ENCODE measurements at regions not wholly inside any gene's neighbourhood (a gene's known extent, or its start where the extent isn't known, plus 50 kb on each side); places are given as distances from the start of the nearest gene placed in this dataset.

- Mint-ChIP-seq H3K4me1 (peaks cover 4% of the 10 kb centered on the region; the same call in 1 of the 3 replicates), H3K4me3 (no peak overlapping the region), H3K27me3 (ENCODE audit: insufficient read depth, low read depth, poor library complexity) (peaks cover 11% of the 10 kb centered on the region), H3K36me3 (ENCODE audit: low read depth) (no peaks in the 10 kb centered on the region), H3K9me3 (no peaks in the 10 kb centered on the region; the same call in 2 of the 3 replicates), H3K27ac (no peak overlapping the region)
- no peak for TF ChIP-seq ZNF331 (CRISPR knock-in tag; IDR thresholded peaks at IDR 0.05; ENCODE audit: low read depth)
- no peak for TF ChIP-seq STAT1 (IDR thresholded peaks at IDR 0.05; ENCODE audit: unreplicated experiment)
- TF ChIP-seq ZNF114 (CRISPR knock-in tag; IDR thresholded peaks at IDR 0.05): no peak
- TF ChIP-seq CTCF (conservative IDR thresholded peaks at IDR 0.05; ENCODE audit: low read depth in 2 of 2): no peak
- TF ChIP-seq ZNF462 (CRISPR knock-in tag; IDR thresholded peaks at IDR 0.05): no peak
- no peak for TF ChIP-seq POLR2AphosphoS5 (IDR thresholded peaks at IDR 0.05; ENCODE audit: low read depth)
- TF ChIP-seq EZH2phosphoT487 (IDR thresholded peaks at IDR 0.05; ENCODE audit: unreplicated experiment): no peak
- TF ChIP-seq REST (IDR thresholded peaks at IDR 0.05; ENCODE audit: unreplicated experiment): no peak
- TF ChIP-seq JUNB (IDR thresholded peaks at IDR 0.05; ENCODE audit: unreplicated experiment): no peak
- no peak for TF ChIP-seq EZH2 (IDR thresholded peaks at IDR 0.05; ENCODE audit: low read depth, unreplicated experiment)
- Histone ChIP-seq H3K4me3 (no peak overlapping the region), H3F3A (replicated peaks; ENCODE audit: low read depth) (no peaks in the 10 kb centered on the region), H2AFZ (no peak overlapping the region), H3K4me1 (ENCODE audit: insufficient read depth) (no peaks in the 10 kb centered on the region), H3K9me2 (ENCODE audit: insufficient read depth) (no peaks in the 10 kb centered on the region), H3K79me2 (replicated peaks; ENCODE audit: insufficient read depth) (no peaks in the 10 kb centered on the region), H3K27me3 (ENCODE audit: insufficient read depth) (no peaks in the 10 kb centered on the region), H3K4me2 (no peak overlapping the region), H4K20me1 (replicated peaks; ENCODE audit: insufficient read depth) (no peaks in the 10 kb centered on the region), H3K36me3 (ENCODE audit: insufficient read depth) (no peaks in the 10 kb centered on the region), H3K27ac (ENCODE audit: low read depth) (no peak overlapping the region)
- ATAC-seq (peak; percentile 50), DNase-seq (ENCODE audit: low spot score) (no peak)
Observed at GRCh38 chr5:2904399-2904798, 152.9 kb upstream of the IRX2 start.
